Kasumi-1 (cell line): ENCODE measurements at regions not wholly inside any gene's neighbourhood (a gene's known extent, or its start where the extent isn't known, plus 50 kb on each side); places are given as distances from the start of the nearest gene placed in this dataset.
"Not testable (repeated sequence)": the region's sequence is repeated elsewhere in the genome, so short reads cannot be mapped to it uniquely, and the experiment has no call there.

Source experiments
- DNase-seq, 2 experiments: peaks; one replicate each; lab custom pipeline; 2025; lab: John Stamatoyannopoulos, UW

DNA sequence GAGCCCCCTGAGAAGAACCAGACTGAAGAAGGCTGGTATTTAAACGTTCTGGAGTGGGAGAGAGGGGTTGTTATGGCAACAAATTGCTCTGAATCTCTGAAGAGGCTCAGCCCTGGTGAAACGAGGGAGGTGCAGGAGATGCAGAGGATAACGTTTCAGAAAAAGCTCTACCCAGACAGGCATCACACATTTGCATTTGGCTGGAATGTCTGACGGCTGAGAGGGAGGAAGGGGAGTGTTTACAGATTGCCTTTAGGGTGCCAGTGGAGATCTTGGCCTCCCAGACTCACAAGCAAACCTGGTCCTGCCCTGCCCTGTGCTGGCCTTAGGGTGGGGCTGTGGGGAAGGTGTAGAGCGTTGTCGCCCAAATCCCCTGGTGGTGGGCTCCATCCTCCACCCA is 169.0 kb upstream of the AJAP1 start:
- no peak for DNase-seq

GRCh38 chr1:4485878-4486277 is 168.5 kb upstream of the AJAP1 start:
- DNase-seq, result no peak

DNA sequence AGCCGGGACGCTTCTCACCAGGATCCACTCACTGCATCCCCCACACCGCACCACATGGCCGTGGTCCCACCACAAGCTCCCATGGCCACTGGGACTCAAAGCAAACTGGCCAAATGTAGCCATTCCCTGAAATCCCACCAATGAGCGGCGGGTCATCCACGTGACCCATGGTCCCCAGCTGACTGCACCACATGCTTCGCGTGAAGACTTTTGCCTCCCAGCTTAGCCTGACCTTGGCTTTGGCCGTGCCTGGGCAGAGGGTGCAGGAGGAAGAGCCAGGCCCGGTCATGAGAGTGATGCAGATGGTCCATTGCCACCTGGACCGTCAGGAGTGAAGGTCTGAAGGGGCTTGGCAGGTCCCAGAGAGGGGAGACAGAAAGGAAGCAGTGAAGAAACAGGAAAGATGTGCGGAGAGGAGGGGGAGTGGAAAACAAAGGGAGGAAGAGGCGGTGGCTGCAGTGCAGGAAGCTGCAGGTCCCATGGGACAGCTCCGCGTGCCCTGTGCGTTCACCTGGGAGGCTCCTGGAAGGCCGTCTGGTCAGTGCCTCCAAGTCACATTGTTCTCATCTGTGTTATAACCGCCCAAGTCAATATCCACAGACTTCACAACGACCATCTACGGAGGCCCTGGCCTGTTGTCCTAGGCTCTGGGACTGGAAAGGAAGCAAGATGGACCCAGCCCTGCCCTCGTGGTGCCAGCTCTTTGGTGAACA is 167.8 kb upstream of the AJAP1 start:
- no peak for DNase-seq

DNA sequence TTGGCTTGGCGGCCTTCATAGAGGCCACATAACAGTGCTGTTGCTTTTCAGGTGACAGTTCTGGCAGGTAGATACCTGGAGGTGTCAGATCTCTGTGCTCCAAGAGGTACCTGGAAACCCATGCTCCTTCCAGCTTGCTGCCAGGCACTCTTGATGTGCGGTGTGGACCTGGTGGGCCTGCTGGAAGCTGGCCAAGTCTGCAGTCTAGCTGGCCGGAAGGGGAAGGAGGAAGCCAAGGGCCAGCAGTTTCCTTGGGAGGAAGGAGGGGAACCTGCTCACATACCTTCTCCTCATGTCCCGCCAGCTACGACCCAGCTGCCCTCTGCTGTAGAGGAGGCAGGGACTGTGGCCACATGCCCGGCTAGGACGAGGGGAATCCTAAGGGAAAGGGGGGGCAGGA is 166.4 kb upstream of the AJAP1 start:
- no peak for DNase-seq

- no peak for DNase-seq
Measured at GRCh38 chr1:4489486-4489885, 164.9 kb upstream of the AJAP1 start.

DNA sequence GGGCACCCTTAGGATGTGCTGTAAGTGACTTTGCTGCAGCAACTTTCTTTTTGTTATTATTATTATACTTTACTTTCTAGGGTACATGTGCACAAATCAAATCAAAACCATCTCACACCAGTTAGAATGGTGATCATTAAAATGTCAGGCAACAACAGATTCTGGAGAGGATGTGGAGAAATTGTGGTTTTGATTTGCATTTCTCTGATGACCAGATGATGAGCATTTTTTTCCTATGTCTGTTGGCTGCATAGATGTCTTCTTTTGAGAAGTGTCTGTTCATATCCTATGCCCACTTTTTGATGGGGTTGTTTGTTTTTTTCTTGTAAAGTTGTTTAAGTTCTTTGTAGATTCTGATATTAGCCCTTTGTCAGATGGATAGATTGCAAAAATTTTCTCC is 164.4 kb upstream of the AJAP1 start:
- DNase-seq, result not testable (repeated sequence)

GRCh38 chr1:4494027-4494426 is 160.4 kb upstream of the AJAP1 start:
- DNase-seq, result no peak

- no peak for DNase-seq
Measured at GRCh38 chr1:4494558-4494957, 159.9 kb upstream of the AJAP1 start.

DNA sequence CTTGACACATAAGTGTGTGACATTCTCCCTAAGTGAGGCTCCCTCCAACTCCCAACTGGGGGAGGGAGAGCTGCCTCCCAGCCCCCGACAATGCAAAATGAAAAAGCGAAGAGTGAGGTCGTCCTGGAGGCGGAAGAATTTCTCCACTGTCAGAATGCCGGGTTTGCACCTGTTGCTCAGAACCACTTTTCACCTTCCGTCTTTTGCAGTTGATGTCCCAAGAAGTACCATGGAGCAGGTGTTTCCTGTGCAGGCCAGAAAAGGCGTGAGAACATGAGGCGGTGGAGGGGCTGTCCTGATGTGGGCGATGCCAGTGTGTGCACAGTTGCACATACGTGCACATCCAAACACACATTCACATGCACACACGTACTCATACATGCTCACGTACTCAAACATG is 158.6 kb upstream of the AJAP1 start:
- DNase-seq, result no peak

GRCh38 chr1:4500441-4500840 is 154.0 kb upstream of the AJAP1 start:
- no peak for DNase-seq

DNA sequence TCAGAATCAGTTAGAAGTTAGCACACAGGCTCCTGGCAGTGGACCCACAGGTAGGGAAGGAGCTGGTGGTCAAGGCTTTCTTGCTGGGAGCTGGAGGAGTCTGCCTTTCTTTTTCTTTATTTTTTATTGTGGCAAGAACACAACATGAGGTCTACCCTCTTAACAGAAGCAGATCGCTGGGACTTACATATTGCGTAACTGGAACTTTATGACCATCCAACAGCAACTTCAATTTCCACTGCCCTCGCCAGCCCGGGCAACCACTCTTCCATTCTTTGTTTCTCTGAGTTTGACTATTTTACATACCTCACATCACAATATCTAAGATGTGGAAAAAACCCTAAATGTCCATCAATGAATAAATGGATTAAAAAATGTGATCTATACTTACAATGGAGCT is 147.8 kb upstream of the AJAP1 start:
- DNase-seq, result no peak

GRCh38 chr1:4509206-4509605 is 145.2 kb upstream of the AJAP1 start:
- no peak for DNase-seq

- DNase-seq, result no peak
Measured at GRCh38 chr1:4510276-4510691, 144.1 kb upstream of the AJAP1 start.

- no peak for DNase-seq
Measured at GRCh38 chr1:4511374-4511773, 143.0 kb upstream of the AJAP1 start.

DNA sequence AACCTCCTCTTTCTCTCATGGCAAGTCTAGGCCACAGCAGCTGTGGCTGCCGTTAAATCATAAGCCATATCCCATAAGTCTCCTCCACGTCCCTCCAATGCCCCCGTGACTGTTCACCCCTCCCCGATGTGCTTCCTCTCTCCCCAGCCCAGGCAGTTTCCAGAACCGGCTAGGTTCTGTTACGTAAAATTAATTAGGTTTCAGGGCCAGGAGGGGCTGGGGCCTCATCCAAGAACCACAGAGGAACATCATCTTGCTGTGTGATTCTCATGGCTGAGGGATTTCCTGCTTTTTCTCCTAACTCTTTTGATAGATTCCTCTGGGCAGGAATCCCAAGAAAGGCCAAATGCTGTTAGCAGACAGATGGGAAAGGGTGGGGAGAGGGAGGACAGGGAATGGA is 141.8 kb upstream of the AJAP1 start:
- DNase-seq, result no peak

- no peak for DNase-seq
Measured at GRCh38 chr1:4513685-4514084, 140.7 kb upstream of the AJAP1 start.

DNA sequence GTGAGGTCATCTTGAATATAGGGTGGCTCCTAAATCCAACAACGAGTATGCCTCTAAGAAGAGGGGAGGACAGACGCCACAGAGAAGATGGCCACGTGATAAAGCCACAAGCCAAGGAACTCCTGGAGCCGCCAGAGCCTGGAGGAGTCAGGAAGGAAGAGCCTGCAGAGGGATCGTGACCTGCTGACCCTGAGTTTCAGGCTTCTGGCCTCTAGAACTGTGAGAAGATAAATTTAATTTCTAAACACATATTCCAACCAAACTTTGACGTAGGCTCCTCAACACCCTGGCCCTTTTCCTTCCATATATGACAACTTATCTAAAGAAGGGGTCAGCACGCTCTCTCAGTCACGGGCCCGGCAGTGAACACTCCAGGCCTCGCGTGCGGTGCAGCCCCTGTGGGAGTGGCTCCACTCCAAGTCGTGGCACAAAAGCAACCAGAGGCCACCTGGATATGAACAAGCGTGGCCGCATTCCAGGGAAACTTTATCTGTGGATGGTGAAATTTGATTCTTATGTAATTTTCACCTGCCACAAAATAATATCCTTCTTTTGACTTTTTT is 138.6 kb upstream of the AJAP1 start:
- DNase-seq, result no peak

- no peak for DNase-seq
Measured at GRCh38 chr1:4516596-4516995, 137.8 kb upstream of the AJAP1 start.

DNA sequence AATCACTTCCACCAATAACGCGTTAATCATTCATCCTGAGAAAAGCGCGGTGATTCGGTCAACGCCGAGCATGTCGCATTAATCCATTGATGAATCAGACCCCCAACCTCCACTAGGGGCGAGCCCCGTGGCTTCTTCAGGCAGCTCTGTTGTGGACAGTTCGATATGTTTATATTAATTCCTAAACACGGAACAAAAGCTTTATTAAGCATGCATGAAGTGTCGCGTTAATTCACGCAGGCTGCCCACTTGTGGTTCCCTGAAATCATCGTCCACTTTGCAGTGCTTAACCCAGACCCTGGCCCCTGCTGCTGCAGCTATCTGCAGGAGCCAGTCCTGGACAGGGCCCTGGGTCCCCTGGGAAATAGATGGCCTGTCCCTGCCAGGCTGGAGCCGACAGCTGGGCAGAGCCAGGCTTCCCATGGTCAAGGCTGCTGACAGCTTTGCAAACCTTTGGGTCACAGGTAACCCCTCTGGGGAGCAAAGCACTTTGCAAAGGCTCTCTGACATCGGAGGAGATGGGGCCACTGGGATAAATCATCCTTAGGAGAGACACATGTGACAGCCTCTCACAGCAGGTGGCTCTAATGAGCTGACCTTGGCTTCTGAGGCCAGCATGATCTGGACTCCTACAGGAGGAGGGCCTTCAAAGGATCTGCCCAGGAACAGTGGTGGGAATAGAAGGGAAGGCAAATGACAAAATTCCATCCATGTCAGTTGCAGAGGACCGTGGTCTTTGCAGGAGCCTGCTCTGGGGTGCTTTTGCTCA is 137.0 kb upstream of the AJAP1 start:
- DNase-seq, result no peak

DNA sequence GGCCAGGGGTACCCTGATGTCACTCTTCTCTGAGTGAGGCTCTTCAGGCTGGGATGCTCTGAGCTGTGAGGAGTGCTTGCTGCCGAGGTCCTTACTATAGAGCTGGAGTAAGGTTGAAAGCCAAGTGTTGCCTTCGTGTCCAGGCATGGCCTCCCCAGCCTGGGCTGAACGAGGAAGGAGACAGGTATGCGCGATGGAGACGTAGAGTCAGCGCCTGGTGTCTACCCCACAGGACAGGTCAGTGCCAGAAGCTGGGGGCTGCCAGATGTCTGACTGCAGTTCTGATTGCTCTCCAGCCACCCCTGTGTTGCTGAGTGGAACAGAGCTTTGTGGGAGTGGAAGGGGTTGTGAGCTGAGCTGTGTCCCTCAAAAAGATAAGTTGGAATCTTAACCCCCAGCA is 135.8 kb upstream of the AJAP1 start:
- DNase-seq, result no peak

DNA sequence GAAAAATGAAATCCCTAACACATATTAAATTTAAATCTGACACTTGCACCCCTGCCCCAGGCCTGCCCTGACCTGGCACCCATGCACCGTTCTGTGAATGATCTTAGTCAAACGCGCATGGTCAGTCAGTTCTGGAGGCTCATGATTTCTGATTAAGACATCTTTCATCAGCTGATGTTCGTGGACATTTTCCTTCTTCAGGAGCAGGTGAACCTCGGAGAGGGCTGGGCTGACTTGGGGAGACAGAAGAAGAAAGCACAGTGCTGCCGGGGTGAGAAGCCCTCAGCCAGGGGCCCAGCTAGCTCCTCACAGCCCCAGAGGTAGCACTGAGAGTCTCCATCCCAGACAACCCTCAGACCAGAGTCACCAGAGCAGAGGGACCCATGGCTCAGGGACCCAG is 134.5 kb upstream of the AJAP1 start:
- no peak for DNase-seq

DNA sequence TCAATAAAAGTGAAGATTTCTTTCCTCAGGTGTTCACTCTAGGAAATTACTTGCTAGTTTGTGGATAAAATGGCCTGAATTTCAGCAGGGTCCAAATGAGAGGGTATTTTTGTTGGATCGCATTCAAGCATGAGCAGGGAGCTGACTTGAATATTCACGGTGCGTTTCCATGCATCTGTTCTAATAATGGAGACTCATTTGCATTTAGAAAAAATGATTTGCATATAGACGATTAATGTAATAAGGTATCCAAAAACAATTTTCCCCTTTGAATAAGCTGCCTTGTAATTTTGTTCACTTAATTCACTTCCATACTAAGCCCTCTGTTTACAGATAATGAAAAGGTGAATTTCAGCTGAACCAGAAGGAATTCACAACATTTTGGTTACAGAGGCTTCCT is 130.9 kb upstream of the AJAP1 start:
- DNase-seq, result no peak

- DNase-seq, result no peak
Measured at GRCh38 chr1:4526747-4527146, 127.7 kb upstream of the AJAP1 start.
